Urothelium cell line (cell line): ENCODE measurements at regions not wholly inside any gene's neighbourhood (a gene's known extent, or its start where the extent isn't known, plus 50 kb on each side); places are given as distances from the start of the nearest gene placed in this dataset.

ENCODE experiments used
- DNase-seq: peaks from one replicate; pipeline ENCODE4 v3.0.0; 2011; ENCODE audit warnings: low spot score, mixed read lengths
- FAIRE-seq: peaks from 2 replicates; lab custom pipeline; 2011; peaks lifted over from hg19 to GRCh38; lab: Jason Lieb, UNC

- no peak for DNase-seq
- no peak for FAIRE-seq
Measured at GRCh38 chr11:92382311-92382710, 157.7 kb downstream of the FAT3 start.

- FAIRE-seq: no peak
- DNase-seq: no peak
Measured at GRCh38 chr11:92383430-92383829, 158.8 kb downstream of the FAT3 start.

GRCh38 chr11:92384358-92384757 is 159.7 kb downstream of the FAT3 start:
- no peak for DNase-seq
- no peak for FAIRE-seq

- DNase-seq: no peak
Measured at GRCh38 chr11:92384802-92385201, 160.2 kb downstream of the FAT3 start.

GRCh38 chr11:92386577-92386976 is 162.0 kb downstream of the FAT3 start:
- no peak for DNase-seq
- FAIRE-seq: no peak

More at GRCh38 chr11:92384802-92385201, 160.2 kb downstream of the FAT3 start:
- no peak for FAIRE-seq

GRCh38 chr11:92387859-92388258 is 163.2 kb downstream of the FAT3 start:
- DNase-seq (no peak), FAIRE-seq (no peak)

- FAIRE-seq (no peak), DNase-seq (no peak)
Measured at GRCh38 chr11:92388380-92388779, 163.8 kb downstream of the FAT3 start.

GRCh38 chr11:92390783-92391182 is 166.2 kb downstream of the FAT3 start:
- no peak for FAIRE-seq
- DNase-seq: no peak

- DNase-seq: no peak
Measured at GRCh38 chr11:92391364-92391763, 166.7 kb downstream of the FAT3 start.

GRCh38 chr11:92391808-92392207 is 167.2 kb downstream of the FAT3 start:
- DNase-seq (no peak), FAIRE-seq (no peak)

More at GRCh38 chr11:92391364-92391763, 166.7 kb downstream of the FAT3 start:
- no peak for FAIRE-seq

GRCh38 chr11:92393218-92393617 is 168.6 kb downstream of the FAT3 start:
- DNase-seq (no peak), FAIRE-seq (no peak)

- DNase-seq (no peak), FAIRE-seq (no peak)
Measured at GRCh38 chr11:92396133-92396532, 171.5 kb downstream of the FAT3 start.

- FAIRE-seq: no peak
- DNase-seq: no peak
Measured at GRCh38 chr11:92397221-92397755, 172.7 kb downstream of the FAT3 start.

GRCh38 chr11:92399705-92400104 is 175.1 kb downstream of the FAT3 start:
- FAIRE-seq (no peak), DNase-seq (no peak)

- FAIRE-seq: no peak
- DNase-seq: no peak
Measured at GRCh38 chr11:92401520-92401919, 176.9 kb downstream of the FAT3 start.

- FAIRE-seq: no peak
- no peak for DNase-seq
Measured at GRCh38 chr11:92406472-92406871, 181.9 kb downstream of the FAT3 start.

- FAIRE-seq (no peak), DNase-seq (no peak)
Measured at GRCh38 chr11:92409355-92409754, 184.7 kb downstream of the FAT3 start.

GRCh38 chr11:92409956-92410355 is 185.3 kb downstream of the FAT3 start:
- FAIRE-seq: no peak
- no peak for DNase-seq

GRCh38 chr11:92410526-92410925 is 185.9 kb downstream of the FAT3 start:
- FAIRE-seq (no peak), DNase-seq (no peak)

- DNase-seq (no peak), FAIRE-seq (no peak)
Measured at GRCh38 chr11:92411431-92411830, 186.8 kb downstream of the FAT3 start.

GRCh38 chr11:92413757-92414513 is 189.3 kb downstream of the FAT3 start:
- no peak for DNase-seq
- FAIRE-seq: no peak

- DNase-seq: no peak
- FAIRE-seq: no peak
Measured at GRCh38 chr11:92416971-92417725, 192.5 kb downstream of the FAT3 start.
